DMS 273 (cell line): ENCODE measurements at regions not wholly inside any gene's neighbourhood (a gene's known extent, or its start where the extent isn't known, plus 50 kb on each side); places are given as distances from the start of the nearest gene placed in this dataset.

ENCODE experiments used
- DNase-seq: peaks from one replicate; lab custom pipeline; 2025; ENCODE audit not compliant: unreplicated experiment; lab: John Stamatoyannopoulos, UW

DNA sequence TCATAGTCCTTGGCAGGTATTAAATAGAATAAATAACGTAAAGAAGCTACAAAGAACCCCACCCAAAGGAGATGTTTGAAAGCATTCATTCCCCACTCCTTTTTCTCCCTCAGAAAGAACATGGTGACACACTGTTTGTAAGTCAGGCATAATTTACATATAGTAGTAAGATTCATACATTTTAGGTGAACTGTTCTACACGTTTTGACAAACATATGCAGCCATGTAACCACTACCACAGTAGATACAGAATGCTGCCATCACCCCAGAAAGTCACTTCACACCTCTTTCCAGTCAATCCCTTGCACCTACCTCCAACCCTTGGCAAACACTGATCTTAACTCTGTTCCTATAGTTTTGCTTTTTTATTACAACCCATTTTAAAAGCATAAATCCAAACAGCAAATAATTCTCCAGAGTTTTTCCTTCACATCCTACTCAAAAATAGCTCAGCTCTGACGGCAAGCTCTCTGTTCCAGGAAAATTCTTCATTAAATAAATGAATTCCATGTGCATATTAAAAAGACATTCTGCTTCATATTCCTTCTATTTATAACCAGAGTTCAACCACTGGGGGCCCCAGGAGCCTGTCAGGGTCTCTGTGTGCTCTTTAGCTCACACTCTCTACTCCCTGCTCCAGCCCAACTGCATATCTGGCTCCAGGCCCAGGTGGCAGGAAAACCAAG lies 258.8 kb downstream of the PLPP3 start:
- DNase-seq, result no peak

GRCh38 chr1:56317722-56318121 lies 261.6 kb downstream of the PLPP3 start:
- DNase-seq, result no peak

DNA sequence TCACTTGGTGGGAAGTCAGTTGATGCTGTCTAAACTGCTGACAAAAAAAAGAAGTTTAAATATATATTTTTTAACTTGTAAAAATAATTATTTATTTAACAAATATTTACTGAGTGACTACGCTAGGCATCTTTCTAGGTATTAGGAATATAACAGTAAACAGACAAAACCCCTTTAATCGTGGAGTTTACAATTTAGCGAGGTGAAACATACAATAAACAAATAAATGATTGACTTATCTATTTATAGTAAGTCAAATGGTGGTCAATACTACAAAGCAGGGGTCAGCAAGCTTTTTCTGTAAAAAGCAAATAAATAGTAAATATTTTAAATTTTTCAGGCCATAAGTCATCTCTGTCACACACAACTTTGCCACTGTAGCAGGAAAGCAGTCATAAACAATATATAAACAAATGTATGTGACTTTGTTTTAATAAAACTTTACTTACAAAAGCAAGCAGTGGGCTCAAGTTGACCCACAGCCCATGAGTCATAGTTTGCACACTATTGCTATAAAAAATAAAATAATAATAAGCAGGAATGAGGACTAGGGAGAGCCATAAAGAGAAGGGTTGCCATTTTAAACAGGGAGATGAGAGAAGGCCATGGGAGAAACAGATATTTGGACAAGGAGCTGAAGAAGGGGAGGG lies 263.9 kb downstream of the PLPP3 start:
- DNase-seq, result no peak

DNA sequence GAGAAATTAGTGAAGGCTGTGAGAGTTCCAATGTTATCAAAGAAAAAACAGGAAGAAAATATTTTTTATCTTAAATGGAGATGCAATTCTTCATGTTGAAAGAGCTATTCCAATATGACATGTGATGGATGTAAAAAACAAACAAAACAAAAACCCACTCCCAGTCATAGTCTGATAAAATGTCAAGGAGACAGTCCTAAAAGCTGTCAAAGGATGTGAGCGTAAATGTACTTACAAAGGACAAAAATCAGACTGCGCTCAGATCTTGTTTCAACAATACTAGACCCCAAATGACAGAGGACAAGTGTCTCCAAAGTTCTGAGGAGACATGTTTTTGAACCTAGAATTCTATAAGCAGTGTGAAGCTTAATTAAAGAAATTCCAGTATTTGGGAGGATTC lies 265.8 kb downstream of the PLPP3 start:
- DNase-seq, result no peak

GRCh38 chr1:56311766-56312165 lies 267.6 kb downstream of the PLPP3 start:
- DNase-seq, result no peak

GRCh38 chr1:56310945-56311344 lies 268.4 kb downstream of the PLPP3 start:
- no peak for DNase-seq

DNA sequence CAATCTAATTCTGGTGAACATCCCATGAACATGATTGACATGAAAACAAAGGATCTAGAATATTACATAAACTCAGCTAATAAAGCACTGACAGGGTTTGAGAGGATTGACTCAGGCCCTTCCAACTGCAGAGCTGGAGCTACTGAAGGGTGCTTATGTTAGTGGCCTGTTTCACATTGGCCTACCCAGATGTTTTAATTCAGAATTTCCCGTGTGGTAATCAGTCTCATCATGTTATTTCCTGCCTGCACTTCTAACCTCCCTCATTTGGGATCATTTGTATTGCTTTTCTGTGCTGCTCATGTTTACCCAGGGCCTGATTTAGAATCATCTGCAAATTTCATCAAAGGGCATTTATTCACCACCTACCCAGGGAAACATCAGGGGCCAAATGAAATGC lies 270.3 kb downstream of the PLPP3 start:
- no peak for DNase-seq

DNA sequence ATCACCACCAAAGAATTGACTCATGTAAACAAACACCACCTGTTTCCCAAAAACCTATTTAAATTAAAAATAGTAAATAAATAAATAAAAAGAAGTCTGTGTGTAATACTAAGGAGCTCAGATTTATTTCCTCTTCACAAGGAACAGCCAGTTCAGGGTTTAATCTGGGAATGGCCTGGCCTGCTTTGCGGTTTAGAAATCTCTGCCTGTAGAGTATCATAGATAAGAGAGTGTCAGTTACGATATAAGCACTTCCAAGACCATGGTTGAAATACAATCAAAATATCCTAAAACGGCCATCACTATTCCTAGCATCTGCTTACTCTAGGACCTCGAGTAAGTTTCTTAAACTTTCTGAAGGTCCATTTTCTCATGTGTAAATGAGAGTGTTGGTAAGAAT lies 274.4 kb downstream of the PLPP3 start:
- DNase-seq, result no peak

DNA sequence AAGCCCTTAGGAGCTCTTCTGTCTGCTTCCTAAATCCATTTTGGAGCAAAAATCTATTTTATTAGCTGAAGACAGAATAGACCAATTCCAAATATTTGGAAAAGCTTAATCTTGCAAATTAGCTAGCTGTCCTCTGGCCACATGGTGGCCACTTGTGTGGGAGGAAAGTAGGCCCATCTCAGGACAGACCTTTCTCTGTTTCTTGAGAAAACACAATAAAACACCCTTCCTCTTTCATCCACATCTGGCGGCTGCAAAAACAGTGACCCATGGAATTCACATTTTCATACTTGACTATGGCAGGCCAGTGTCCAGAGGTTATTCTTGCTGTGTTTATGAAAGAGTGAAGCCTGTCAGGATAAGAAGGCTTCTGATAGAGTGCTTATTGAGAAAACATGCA lies 275.6 kb downstream of the PLPP3 start:
- no peak for DNase-seq

DNA sequence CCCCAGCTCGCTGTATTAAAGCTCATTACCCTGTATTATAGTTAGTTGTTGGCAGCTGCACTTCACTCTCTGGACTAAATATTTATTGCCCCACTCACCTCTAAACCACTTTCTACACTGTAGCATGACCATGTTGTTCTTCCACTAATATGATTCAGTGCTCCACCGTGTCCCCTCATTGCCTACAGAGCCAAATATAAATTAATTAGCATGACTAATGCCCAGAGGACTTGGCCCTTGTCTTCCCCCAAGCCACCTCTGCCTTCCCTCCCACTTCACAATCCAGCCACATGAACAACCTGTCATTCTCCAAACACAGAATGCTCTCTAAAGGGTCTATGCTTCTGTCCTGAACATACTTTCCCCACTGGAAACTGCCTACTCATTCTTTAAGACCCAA lies 276.5 kb downstream of the PLPP3 start:
- no peak for DNase-seq

DNA sequence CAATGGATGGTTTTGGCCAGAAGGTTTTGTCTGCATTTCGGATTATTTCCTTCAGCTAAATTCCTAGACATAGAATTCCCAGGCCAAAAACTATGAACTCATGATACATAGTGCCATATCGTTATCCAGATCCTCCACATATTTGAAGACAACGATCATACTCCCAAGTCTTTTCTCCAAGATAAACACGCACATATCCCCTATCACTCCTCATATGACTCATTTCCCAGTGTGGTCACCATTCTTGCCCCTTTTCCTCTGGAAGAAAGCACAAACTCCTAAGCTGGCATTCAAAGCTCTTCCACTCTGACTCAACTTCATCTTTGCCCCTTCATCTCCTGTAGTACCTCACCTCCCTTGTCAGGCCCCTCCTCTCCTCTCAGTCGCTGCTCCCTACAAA lies 277.6 kb downstream of the PLPP3 start:
- DNase-seq, result no peak

- DNase-seq, result no peak
Observed at GRCh38 chr1:56300836-56301235, 278.5 kb downstream of the PLPP3 start.

- DNase-seq, result no peak
Observed at GRCh38 chr1:56298866-56299265, 280.5 kb downstream of the PLPP3 start.

- DNase-seq, result no peak
Observed at GRCh38 chr1:56297904-56298303, 281.5 kb downstream of the PLPP3 start.

- DNase-seq, result no peak
Observed at GRCh38 chr1:56297208-56297607, 282.2 kb downstream of the PLPP3 start.

DNA sequence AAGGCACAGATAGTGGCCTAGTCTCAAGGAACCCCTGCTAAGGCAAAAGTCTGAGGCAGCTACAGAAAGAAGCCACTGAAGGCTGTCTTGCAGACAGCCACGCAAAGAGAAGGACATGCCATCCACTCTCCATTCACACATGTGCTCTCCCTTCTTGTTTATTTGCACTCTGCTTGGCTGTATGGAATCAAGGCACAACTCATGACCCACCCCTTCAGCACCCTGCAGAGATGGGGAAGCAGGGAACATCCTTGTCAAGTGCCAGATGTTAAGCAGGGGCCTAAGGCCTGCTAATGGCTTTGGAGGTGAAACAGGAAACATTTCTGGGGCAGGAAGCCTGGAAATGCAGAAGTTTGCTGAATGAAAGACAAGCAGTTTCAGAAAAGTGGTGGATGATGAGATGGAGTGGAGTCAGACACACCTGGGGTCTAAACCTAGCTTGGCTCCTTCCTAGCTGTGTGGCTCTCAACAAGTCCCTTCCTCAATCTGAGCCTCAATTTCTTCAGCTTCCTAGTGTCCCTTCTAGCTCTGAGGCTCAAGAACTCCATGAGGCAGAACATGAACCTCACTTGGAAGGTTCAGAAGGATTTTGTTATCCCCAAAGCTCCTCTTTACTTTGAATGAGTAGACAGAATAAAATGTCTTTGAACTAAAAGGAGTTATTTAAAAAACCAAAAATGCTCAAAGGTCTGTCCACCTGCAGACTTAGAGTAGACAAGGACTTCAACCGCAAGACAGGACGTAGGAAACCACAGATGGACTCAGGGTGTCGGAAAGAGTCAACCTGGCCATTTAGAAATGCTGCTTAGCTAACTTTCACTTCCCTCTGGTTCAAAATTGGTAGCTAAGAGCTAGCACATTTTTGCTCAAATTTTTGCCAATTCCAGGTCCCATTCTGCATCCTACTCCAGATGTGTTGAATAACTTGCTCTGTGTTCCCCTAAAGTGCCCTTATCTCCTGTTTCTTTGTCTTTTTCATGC lies 283.1 kb downstream of the PLPP3 start:
- DNase-seq, result no peak

DNA sequence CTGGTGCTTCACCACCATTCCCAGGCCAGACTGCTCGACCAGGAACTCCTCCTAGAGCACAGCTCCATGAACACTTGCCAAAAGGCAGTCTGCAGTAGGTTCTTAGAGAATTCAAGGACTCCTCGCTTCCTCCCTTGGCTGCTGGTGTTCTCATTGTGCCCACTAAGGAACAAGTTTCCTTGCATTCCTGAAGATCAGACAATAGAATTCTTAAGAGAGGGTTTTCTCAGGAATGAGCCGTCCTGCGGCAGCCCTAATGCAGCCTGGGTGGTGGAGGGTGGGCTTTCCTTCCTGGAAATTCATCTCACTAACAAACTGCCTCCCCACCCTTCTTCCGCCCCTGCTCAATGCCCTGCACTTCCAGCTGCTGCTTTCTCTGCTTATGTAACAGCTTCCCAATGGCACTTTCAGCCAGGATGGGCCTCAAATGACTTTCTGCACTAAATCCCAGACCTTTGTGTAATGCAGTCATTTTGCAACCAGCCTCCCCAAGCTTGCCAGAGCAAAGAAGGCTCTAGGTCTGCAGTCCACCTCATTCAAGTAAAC lies 287.9 kb downstream of the PLPP3 start:
- no peak for DNase-seq

- DNase-seq, result peak; percentile 4
Observed at GRCh38 chr1:56289260-56289659, 290.1 kb downstream of the PLPP3 start.

- no peak for DNase-seq
Observed at GRCh38 chr1:56287721-56288120, 291.6 kb downstream of the PLPP3 start.

- no peak for DNase-seq
Observed at GRCh38 chr1:56286956-56287355, 292.4 kb downstream of the PLPP3 start.

DNA sequence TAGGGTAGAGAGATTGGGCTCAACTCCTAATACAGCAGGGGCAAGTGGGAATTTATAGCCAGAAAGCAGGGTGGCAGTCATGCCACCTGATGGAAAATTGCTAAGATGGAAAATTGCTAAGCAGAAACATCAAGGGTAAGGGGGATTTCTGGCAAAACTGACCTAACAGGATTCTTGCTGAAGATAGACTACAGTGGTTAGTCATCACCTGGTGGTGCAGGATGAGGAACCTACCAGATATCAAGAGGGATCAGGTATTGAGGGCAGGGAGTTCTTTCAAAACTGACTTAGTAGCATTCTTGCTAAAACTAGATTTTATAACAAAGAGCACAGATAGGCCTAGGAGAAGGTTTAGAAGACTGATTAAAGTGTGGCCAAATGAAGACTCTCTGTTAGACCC lies 292.9 kb downstream of the PLPP3 start:
- DNase-seq, result no peak
